Left cardiac atrium (tissue), 4 donors: ENCODE measurements at regions not wholly inside any gene's neighbourhood (a gene's known extent, or its start where the extent isn't known, plus 50 kb on each side); places are given as distances from the start of the nearest gene placed in this dataset.
"Not testable (repeated sequence)": the region's sequence is repeated elsewhere in the genome, so short reads cannot be mapped to it uniquely, and the experiment has no call there.

Experiments
- ATAC-seq, 2 donors: fragments of 200-7000 bp; cut with Tn5 transposase; one replicate each; pipeline ENCODE4 v1.9.1; 2020; ENCODE audit warnings: mild to moderate bottlenecking in 2 of 2, moderate library complexity in 2 of 2
- DNase-seq: peaks from one replicate; pipeline ENCODE4 v3.0.0-alpha.2; 2020
- intact Hi-C, 2 donors: fragments of 100-400 bp; cut with DNase I; formaldehyde crosslinking; loops; one replicate each; pipeline versions ENCODE4 v1.14.1 to v1.15.1; 2022 to 2023
- donor health status: DM: no; HTN: yes; CAD: no.
- donor health status: DM: no; HTN: yes; CAD: no; lungs with severe emphysema.
- donor health status: DM: yes; HTN: yes; CAD: no.
- donor health status: Dilated cardiomyopathy.

GRCh38 chr9:96158147-96158546 lies 143.8 kb downstream of the HSD17B3 start:
- no peak for DNase-seq
- intact Hi-C loops = no loop called here
- ATAC-seq = no peak

GRCh38 chr9:96157675-96158074 lies 144.3 kb downstream of the HSD17B3 start:
- DNase-seq (no peak), ATAC-seq (no peak)
- intact Hi-C loops = no loop called here

- intact Hi-C loops = no loop called here
- ATAC-seq (peak in 1 of 2 donors; percentile 44), DNase-seq (peak; percentile 40)
Measured at GRCh38 chr9:96156171-96156974, 145.6 kb downstream of the HSD17B3 start.

GRCh38 chr9:96154081-96154480 lies 147.9 kb downstream of the HSD17B3 start:
- no peak for ATAC-seq
- intact Hi-C loops = no loop called here

GRCh38 chr9:96152550-96152949 lies 149.4 kb downstream of the HSD17B3 start:
- ATAC-seq (no peak), DNase-seq (no peak)

More at GRCh38 chr9:96154081-96154480, 147.9 kb downstream of the HSD17B3 start:
- no peak for DNase-seq

GRCh38 chr9:96150324-96151227 lies 151.4 kb downstream of the HSD17B3 start:
- intact Hi-C loops = no loop called here
- DNase-seq (no peak), ATAC-seq (peak; percentile 14 to 19)

More at GRCh38 chr9:96152550-96152949, 149.4 kb downstream of the HSD17B3 start:
- intact Hi-C loops = no loop called here

GRCh38 chr9:96149533-96150280 lies 152.3 kb downstream of the HSD17B3 start:
- intact Hi-C loops = no loop called here
- DNase-seq (no peak), ATAC-seq (no peak)

GRCh38 chr9:96148634-96149532 lies 153.1 kb downstream of the HSD17B3 start:
- peak; percentile 39 to 71 for ATAC-seq
- intact Hi-C loops = no loop called here

GRCh38 chr9:96147029-96147428 lies 154.9 kb downstream of the HSD17B3 start:
- DNase-seq, intact Hi-C loops: not testable (repeated sequence)
- peak in 1 of 2 donors; percentile 55 for ATAC-seq

More at GRCh38 chr9:96148634-96149532, 153.1 kb downstream of the HSD17B3 start:
- no peak for DNase-seq

GRCh38 chr9:96141666-96142065 lies 160.3 kb downstream of the HSD17B3 start:
- no peak for DNase-seq
- intact Hi-C loops = no loop called here
- ATAC-seq = no peak

GRCh38 chr9:96141128-96141474 lies 160.9 kb downstream of the HSD17B3 start:
- intact Hi-C loops = no loop called here
- ATAC-seq (no peak), DNase-seq (no peak)

GRCh38 chr9:96140296-96141127 lies 161.5 kb downstream of the HSD17B3 start:
- DNase-seq (no peak), ATAC-seq (no peak)
- intact Hi-C loops = no loop called here

- DNase-seq (peak; percentile 51), ATAC-seq (peak; percentile 30 to 71)
- intact Hi-C loops = no loop called here
Measured at GRCh38 chr9:96139592-96140295, 162.2 kb downstream of the HSD17B3 start.

- intact Hi-C loops = no loop called here
- ATAC-seq (no peak), DNase-seq (no peak)
Measured at GRCh38 chr9:96138616-96139015, 163.4 kb downstream of the HSD17B3 start.

- no peak for DNase-seq
Measured at GRCh38 chr9:96137671-96138429, 164.1 kb downstream of the HSD17B3 start.

GRCh38 chr9:96136992-96137670 lies 164.8 kb downstream of the HSD17B3 start:
- intact Hi-C loops = no loop called here
- DNase-seq (no peak), ATAC-seq (peak in 1 of 2 donors; percentile 43)

More at GRCh38 chr9:96137671-96138429, 164.1 kb downstream of the HSD17B3 start:
- intact Hi-C loops = no loop called here
- no peak for ATAC-seq
